ENCODE measurements at regions not wholly inside any gene's neighbourhood (a gene's known extent, or its start where the extent isn't known, plus 50 kb on each side); places are given as distances from the start of the nearest gene placed in this dataset.
"Not testable (repeated sequence)": the region's sequence is repeated elsewhere in the genome, so short reads cannot be mapped to it uniquely, and the experiment has no call there.

GRCh38 chr14:45634651-45635441 lies 381.8 kb upstream of the MIS18BP1 start:
- not testable (repeated sequence) for FAIRE-seq; DNase-seq (ENCODE audit: low spot score in 2 of 2)

- FAIRE-seq (no peak), DNase-seq (ENCODE audit: low spot score in 2 of 2) (no peak)
Measured at GRCh38 chr14:45633220-45633984, 380.4 kb upstream of the MIS18BP1 start.

GRCh38 chr14:45621731-45622130 lies 368.7 kb upstream of the MIS18BP1 start:
- DNase-seq (ENCODE audit: low spot score in 2 of 2) = no peak
- no peak for FAIRE-seq

GRCh38 chr14:45619831-45620230 lies 366.8 kb upstream of the MIS18BP1 start:
- FAIRE-seq (no peak), DNase-seq (ENCODE audit: low spot score in 2 of 2) (no peak)

- FAIRE-seq (no peak), DNase-seq (ENCODE audit: low spot score in 2 of 2) (no peak)
Measured at GRCh38 chr14:45610318-45610717, 357.3 kb upstream of the MIS18BP1 start.

- FAIRE-seq (no peak), DNase-seq (ENCODE audit: low spot score in 2 of 2) (no peak)
Measured at GRCh38 chr14:45587142-45587541, 334.1 kb upstream of the MIS18BP1 start.

GRCh38 chr14:45559626-45560025 lies 306.6 kb upstream of the MIS18BP1 start:
- FAIRE-seq = no peak

GRCh38 chr14:45558183-45558582 lies 305.2 kb upstream of the MIS18BP1 start:
- FAIRE-seq (no peak), DNase-seq (ENCODE audit: low spot score in 2 of 2) (peak in 1 of 2 donors; percentile 2)

More at GRCh38 chr14:45559626-45560025, 306.6 kb upstream of the MIS18BP1 start:
- DNase-seq (ENCODE audit: low spot score in 2 of 2) = no peak

- DNase-seq (ENCODE audit: low spot score in 2 of 2) (no peak), FAIRE-seq (no peak)
Measured at GRCh38 chr14:45553981-45554380, 301.0 kb upstream of the MIS18BP1 start.

GRCh38 chr14:45551240-45551820 lies 298.3 kb upstream of the MIS18BP1 start:
- DNase-seq (ENCODE audit: low spot score in 2 of 2); FAIRE-seq: not testable (repeated sequence)

GRCh38 chr14:45531022-45531421 lies 278.0 kb upstream of the MIS18BP1 start:
- FAIRE-seq = no peak
- DNase-seq (ENCODE audit: low spot score in 2 of 2) = no peak

GRCh38 chr14:45526715-45527549 lies 273.9 kb upstream of the MIS18BP1 start:
- DNase-seq (ENCODE audit: low spot score in 2 of 2) (no peak), FAIRE-seq (no peak)

- DNase-seq (ENCODE audit: low spot score in 2 of 2) (no peak), FAIRE-seq (no peak)
Measured at GRCh38 chr14:45519766-45520165, 266.8 kb upstream of the MIS18BP1 start.

- DNase-seq (ENCODE audit: low spot score in 2 of 2) (no peak), FAIRE-seq (no peak)
Measured at GRCh38 chr14:45492876-45493275, 239.9 kb upstream of the MIS18BP1 start.

GRCh38 chr14:45491914-45492313 lies 238.9 kb upstream of the MIS18BP1 start:
- no peak for FAIRE-seq

GRCh38 chr14:45486599-45486998 lies 233.6 kb upstream of the MIS18BP1 start:
- FAIRE-seq (no peak), DNase-seq (ENCODE audit: low spot score in 2 of 2) (no peak)

More at GRCh38 chr14:45491914-45492313, 238.9 kb upstream of the MIS18BP1 start:
- no peak for DNase-seq (ENCODE audit: low spot score in 2 of 2)

- FAIRE-seq (no peak), DNase-seq (ENCODE audit: low spot score in 2 of 2) (no peak)
Measured at GRCh38 chr14:45467023-45467422, 214.0 kb upstream of the MIS18BP1 start.

GRCh38 chr14:45434221-45434620 lies 181.2 kb upstream of the MIS18BP1 start:
- no peak for FAIRE-seq
- DNase-seq (ENCODE audit: low spot score in 2 of 2) = no peak

- DNase-seq (ENCODE audit: low spot score in 2 of 2) (peak; percentile 2 to 18), FAIRE-seq (no peak)
Measured at GRCh38 chr14:45426685-45427282, 173.8 kb upstream of the MIS18BP1 start.

- no peak for FAIRE-seq
- DNase-seq (ENCODE audit: low spot score in 2 of 2) = no peak
Measured at GRCh38 chr14:45406942-45407341, 153.9 kb upstream of the MIS18BP1 start.

Measured in frontal cortex (tissue), 3 donors.